Esophagus muscularis mucosa (tissue), 4 donors: ENCODE measurements at regions not wholly inside any gene's neighbourhood (a gene's known extent, or its start where the extent isn't known, plus 50 kb on each side); places are given as distances from the start of the nearest gene placed in this dataset.
"Not testable (repeated sequence)": the region's sequence is repeated elsewhere in the genome, so short reads cannot be mapped to it uniquely, and the experiment has no call there.

ENCODE experiments used
- DNase-seq: peaks from one replicate; pipeline ENCODE4 v3.0.0-alpha.2; 2017; ENCODE audit errors: extremely low spot score
- H3K27ac ChIP-seq, 4 donors: fragments of 200-600 bp; sonication (generic); replicated peaks in 1 of 4; 1 replicate in 3 of 4; 2 replicates in 1 of 4; pipeline ENCODE4 v1.5.1; 2016 to 2019; ENCODE audit warnings: mild to moderate bottlenecking in 1 of 4
- H3K27me3 ChIP-seq, 4 donors: fragments of 200-600 bp; sonication (generic); one replicate each; pipeline versions ENCODE4 v1.5.1 to v1.6.0; 2016 to 2019
- H3K36me3 ChIP-seq, 4 donors: fragments of 200-600 bp; sonication (generic); one replicate each; pipeline ENCODE4 v1.5.1; 2016 to 2019
- H3K4me1 ChIP-seq, 4 donors: fragments of 200-600 bp; sonication (generic); one replicate each; pipeline ENCODE4 v1.5.1; 2016 to 2019
- H3K4me3 ChIP-seq, 4 donors: fragments of 200-600 bp; sonication (generic); 1 replicate in 2 of 4; 2 replicates in 2 of 4; pipeline ENCODE4 v1.5.1; 2016 to 2019; ENCODE audit warnings: mild to moderate bottlenecking in 4 of 4, moderate library complexity in 1 of 4
- H3K9me3 ChIP-seq, 4 donors: fragments of 200-600 bp; sonication (generic); 1 replicate in 3 of 4; 2 replicates in 1 of 4; pipeline ENCODE4 v1.5.1; 2016 to 2019
- EP300 ChIP-seq: sonication (generic); formaldehyde crosslinking; IDR thresholded peaks from one replicate; pipeline ENCODE4 v1.6.1; 2017; ENCODE audit warnings: antibody characterized with exemption
- POLR2A ChIP-seq: fragments of 450-650 bp; IDR thresholded peaks from one replicate; pipeline ENCODE4 v1.6.1; 2017; ENCODE audit warnings: antibody characterized with exemption, moderate library complexity, mild to moderate bottlenecking, low read depth
- POLR2AphosphoS5 ChIP-seq, 2 donors: sonication (generic); formaldehyde crosslinking; IDR thresholded peaks; one replicate each; pipeline ENCODE4 v1.6.1; 2017; ENCODE audit warnings: antibody characterized with exemption in 2 of 2
- WGBS: methylation state at CpG from one replicate; pipeline ENCODE4 v1.1.5; 2018; 5-methylcytosine and 5-hydroxymethylcytosine counted together
- intact Hi-C: fragments of 100-400 bp; cut with DNase I; formaldehyde crosslinking; loops from one replicate; pipeline ENCODE4 v1.15.1; 2023
- TF ChIP-seq, protein P1 (sequence below), 3 experiments: fragments of 200-600 bp in 2 of 3; fragments of 450-650 bp in 1 of 3; sonication (generic) in 2 of 3; IDR thresholded peaks; one replicate each; pipeline ENCODE4 v1.5.1; 2017 to 2019; ENCODE audit warnings: antibody characterized with exemption in 3 of 3, mild to moderate bottlenecking in 2 of 3, moderate library complexity in 1 of 3

DNA sequence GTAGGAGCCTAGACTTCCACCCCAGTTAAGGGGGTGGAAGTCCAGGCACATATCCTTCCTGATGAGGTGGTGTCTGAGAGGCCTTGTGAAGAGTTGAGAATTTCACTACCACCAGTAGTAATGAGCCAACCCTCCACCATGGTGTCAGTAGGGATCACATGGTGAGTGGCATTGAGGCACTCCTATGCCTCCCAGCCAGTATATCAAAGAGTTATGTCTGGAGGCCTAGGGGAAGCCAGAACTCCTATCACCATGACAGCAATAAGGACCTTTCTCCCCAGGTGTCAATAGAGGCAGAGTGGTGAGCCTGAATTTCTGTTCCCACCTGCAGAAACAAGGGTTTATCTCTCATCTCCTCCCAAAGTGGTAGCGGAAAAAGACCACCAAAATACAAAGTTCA, 106.6 kb upstream of the ADTRP start:
- no peaks in the 10 kb centered on the region for H3K27me3 ChIP-seq
- DNase-seq = no peak
- H3K9me3 ChIP-seq = no peaks in the 10 kb centered on the region
- WGBS = 100% methylated on average over 1 of the region's 1 CpG
- H3K27ac ChIP-seq = no peak overlapping the region
- no peaks in the 10 kb centered on the region for H3K36me3 ChIP-seq
- TF ChIP-seq EP300 (no peak), POLR2A (no peak), POLR2AphosphoS5 (IDR thresholded peaks at IDR 0.05) (no peak)
- TF ChIP-seq, protein P1, sequence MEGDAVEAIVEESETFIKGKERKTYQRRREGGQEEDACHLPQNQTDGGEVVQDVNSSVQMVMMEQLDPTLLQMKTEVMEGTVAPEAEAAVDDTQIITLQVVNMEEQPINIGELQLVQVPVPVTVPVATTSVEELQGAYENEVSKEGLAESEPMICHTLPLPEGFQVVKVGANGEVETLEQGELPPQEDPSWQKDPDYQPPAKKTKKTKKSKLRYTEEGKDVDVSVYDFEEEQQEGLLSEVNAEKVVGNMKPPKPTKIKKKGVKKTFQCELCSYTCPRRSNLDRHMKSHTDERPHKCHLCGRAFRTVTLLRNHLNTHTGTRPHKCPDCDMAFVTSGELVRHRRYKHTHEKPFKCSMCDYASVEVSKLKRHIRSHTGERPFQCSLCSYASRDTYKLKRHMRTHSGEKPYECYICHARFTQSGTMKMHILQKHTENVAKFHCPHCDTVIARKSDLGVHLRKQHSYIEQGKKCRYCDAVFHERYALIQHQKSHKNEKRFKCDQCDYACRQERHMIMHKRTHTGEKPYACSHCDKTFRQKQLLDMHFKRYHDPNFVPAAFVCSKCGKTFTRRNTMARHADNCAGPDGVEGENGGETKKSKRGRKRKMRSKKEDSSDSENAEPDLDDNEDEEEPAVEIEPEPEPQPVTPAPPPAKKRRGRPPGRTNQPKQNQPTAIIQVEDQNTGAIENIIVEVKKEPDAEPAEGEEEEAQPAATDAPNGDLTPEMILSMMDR (IDR thresholded peaks at IDR 0.05) = no peak
- intact Hi-C loops = no loop called here
- H3K4me1 ChIP-seq = no peaks in the 10 kb centered on the region
- no peak overlapping the region for H3K4me3 ChIP-seq

DNA sequence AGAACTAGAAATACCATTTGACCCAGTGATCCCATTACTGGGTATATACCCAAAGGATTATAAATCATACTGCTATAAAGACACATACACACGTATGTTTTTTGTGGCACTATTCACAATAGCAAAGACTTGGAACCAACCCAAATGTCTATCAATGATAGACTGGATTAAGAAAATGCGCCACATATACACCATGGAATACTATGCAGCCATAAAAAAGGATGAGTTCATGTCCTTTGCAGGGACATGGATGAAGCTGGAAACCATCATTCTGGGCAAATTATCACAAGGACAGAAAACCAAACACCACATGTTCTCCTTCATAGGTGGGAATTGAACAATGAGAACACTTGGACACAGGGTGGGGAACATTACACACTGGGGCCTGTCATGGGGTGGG, 104.9 kb upstream of the ADTRP start:
- H3K4me3 ChIP-seq, DNase-seq, H3K4me1 ChIP-seq, H3K27ac ChIP-seq, H3K27me3 ChIP-seq, H3K9me3 ChIP-seq, intact Hi-C loops, H3K36me3 ChIP-seq: not testable (repeated sequence)
- WGBS = 43% methylated on average over 2 of the region's 2 CpGs

DNA sequence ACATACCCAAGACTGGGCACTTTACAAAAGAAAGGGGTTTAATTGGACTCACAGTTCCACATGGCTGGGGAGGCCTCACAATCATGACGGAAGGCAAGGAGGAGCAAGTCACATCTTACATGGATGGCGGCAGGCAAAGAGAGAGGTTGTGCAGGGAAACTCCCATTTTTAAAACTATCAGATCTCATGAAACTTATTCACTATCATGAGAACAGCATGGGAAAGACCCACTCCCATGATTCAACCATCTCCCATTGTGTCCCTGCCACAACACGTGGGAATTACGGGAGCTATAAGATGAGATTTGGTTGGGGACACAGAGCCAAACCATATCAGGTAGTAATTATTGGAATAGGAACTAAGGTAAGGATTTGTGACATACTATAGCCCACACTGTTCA, 101.6 kb upstream of the ADTRP start:
- H3K27ac ChIP-seq, H3K4me3 ChIP-seq, DNase-seq, H3K36me3 ChIP-seq, intact Hi-C loops, H3K9me3 ChIP-seq, H3K27me3 ChIP-seq: not testable (repeated sequence)
- H3K4me1 ChIP-seq = peaks cover 0 to 21% (median 14%) of the 10 kb centered on the region in 4 donors
- 92% methylated on average over 4 of the region's 4 CpGs for WGBS

DNA sequence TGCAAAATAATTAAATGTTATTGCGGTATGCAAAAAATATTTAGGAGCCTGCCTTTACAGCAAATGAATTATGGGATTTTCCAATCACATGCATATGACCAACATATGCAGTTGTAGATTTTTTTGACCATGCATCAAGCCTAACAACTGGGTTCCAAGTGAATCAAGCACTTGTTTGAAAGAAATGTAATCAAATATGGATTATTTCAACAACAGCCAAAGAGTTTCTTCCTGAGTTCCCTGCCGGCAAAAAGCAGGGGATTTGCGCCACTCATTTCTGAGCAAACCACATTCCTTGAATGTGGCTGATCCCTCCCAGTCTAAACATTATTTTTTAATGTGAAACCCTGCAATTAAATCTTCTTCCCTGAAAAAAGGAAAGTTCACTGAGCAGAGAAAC, 100.1 kb upstream of the ADTRP start:
- no peak for DNase-seq
- H3K4me3 ChIP-seq = no peak overlapping the region
- intact Hi-C loops = no loop called here
- WGBS = 65% methylated on average over 3 of the region's 3 CpGs
- no peaks in the 10 kb centered on the region for H3K27me3 ChIP-seq
- no peak overlapping the region for H3K27ac ChIP-seq
- H3K36me3 ChIP-seq = no peaks in the 10 kb centered on the region
- TF ChIP-seq EP300 = no peak
- no peak for TF ChIP-seq POLR2A
- TF ChIP-seq, protein P1 (IDR thresholded peaks at IDR 0.05) = no peak
- TF ChIP-seq POLR2AphosphoS5 (IDR thresholded peaks at IDR 0.05) = no peak
- H3K9me3 ChIP-seq = no peaks in the 10 kb centered on the region
- peaks cover 0 to 23% (median 14%) of the 10 kb centered on the region in 4 donors for H3K4me1 ChIP-seq

DNA sequence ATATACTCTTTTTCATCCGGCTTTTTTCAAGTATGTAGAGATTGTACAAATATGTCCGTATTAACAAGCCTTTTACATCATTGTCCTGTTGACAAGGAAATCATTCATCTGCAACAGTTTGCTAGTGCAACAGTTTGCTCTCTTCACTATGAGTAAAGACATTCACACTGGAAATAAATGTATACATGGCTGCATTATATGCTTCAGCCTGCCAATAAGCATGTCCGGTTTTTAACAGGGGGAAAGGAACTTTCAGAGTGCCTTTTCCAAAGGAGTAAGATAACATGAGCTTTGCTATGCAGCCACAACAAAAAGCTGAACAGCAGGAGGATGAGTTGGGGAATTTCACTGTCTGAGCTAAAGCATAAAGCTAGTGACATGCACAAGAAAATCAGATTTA, 99.4 kb upstream of the ADTRP start:
- TF ChIP-seq POLR2A (no peak), POLR2AphosphoS5 (IDR thresholded peaks at IDR 0.05) (no peak)
- 10% methylated on average over 3 of the region's 3 CpGs for WGBS
- no peaks in the 10 kb centered on the region for H3K27me3 ChIP-seq

DNA sequence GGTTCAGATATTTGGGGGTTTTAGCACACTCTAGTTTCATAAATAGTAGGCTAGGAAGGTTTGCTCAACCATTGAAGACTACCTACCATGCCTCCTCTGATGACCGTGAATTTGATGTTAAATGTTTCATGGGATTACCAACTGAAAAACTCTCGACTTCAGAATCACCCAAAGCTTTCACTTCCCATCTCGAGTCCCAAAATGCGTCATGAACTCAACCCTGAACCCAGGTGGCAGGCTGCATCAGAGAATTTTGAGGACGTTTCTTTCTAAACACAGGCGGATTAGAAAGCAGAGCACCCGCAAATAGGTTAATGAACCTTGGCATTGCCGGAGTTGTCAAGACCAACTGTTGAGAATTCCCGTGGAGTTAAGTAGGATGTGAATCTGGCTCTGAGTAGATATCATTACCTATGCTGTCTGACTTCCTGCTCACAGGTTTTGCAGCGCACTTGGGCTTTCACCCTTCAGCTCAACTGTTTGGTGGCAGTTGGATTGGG, 98.4 kb upstream of the ADTRP start:
- H3K9me3 ChIP-seq = no peaks in the 10 kb centered on the region
- peaks cover 0 to 23% (median 14%) of the 10 kb centered on the region in 4 donors for H3K4me1 ChIP-seq
- WGBS = 95% methylated on average over 10 of the region's 10 CpGs
- H3K27ac ChIP-seq = no peak overlapping the region
- H3K36me3 ChIP-seq = no peaks in the 10 kb centered on the region
- H3K27me3 ChIP-seq = no peaks in the 10 kb centered on the region
- H3K4me3 ChIP-seq = no peak overlapping the region
- intact Hi-C loops = no loop called here
- DNase-seq = no peak
- no peak for TF ChIP-seq POLR2A
- TF ChIP-seq POLR2AphosphoS5 (IDR thresholded peaks at IDR 0.05) = no peak

More for the DNA sequence above, 99.4 kb upstream of the ADTRP start:
- Histone ChIP-seq H3K4me1 (peaks cover 0 to 23% (median 14%) of the 10 kb centered on the region in 4 donors), H3K27ac (no peak overlapping the region), H3K4me3 (no peak overlapping the region), H3K36me3 (no peaks in the 10 kb centered on the region), H3K9me3 (no peaks in the 10 kb centered on the region)
- intact Hi-C loops = no loop called here
- DNase-seq = no peak
